ENCODE measurements at regions not wholly inside any gene's neighbourhood (a gene's known extent, or its start where the extent isn't known, plus 50 kb on each side); places are given as distances from the start of the nearest gene placed in this dataset.

- intact Hi-C loops (cut with micrococcal nuclease), result no loop called here
These were observed 256.2 kb downstream of the TAF11L14 start for GRCh38 chr5:17890501-17890900.

- intact Hi-C loops (cut with micrococcal nuclease), result no loop called here
These were observed 257.6 kb downstream of the TAF11L14 start for GRCh38 chr5:17891881-17892280.

GRCh38 chr5:17893026-17893635 is 258.9 kb downstream of the TAF11L14 start:
- intact Hi-C loops (cut with micrococcal nuclease), result no loop called here

- intact Hi-C loops (cut with micrococcal nuclease), result no loop called here
These were observed 261.2 kb downstream of the TAF11L14 start for GRCh38 chr5:17895288-17896033.

- intact Hi-C loops (cut with micrococcal nuclease), result no loop called here
These were observed 262.3 kb downstream of the TAF11L14 start for GRCh38 chr5:17896605-17897004.

GRCh38 chr5:17897776-17898175 is 263.5 kb downstream of the TAF11L14 start:
- intact Hi-C loops (cut with micrococcal nuclease), result no loop called here

- intact Hi-C loops (cut with micrococcal nuclease), result no loop called here
These were observed 264.5 kb downstream of the TAF11L14 start for GRCh38 chr5:17898766-17899165.

- intact Hi-C loops (cut with micrococcal nuclease), result no loop called here
These were observed 272.8 kb downstream of the TAF11L14 start for GRCh38 chr5:17907094-17907493.

GRCh38 chr5:17910318-17910717 is 276.1 kb downstream of the TAF11L14 start:
- intact Hi-C loops (cut with micrococcal nuclease), result no loop called here

GRCh38 chr5:17912794-17913193 is 278.5 kb downstream of the TAF11L14 start:
- intact Hi-C loops (cut with micrococcal nuclease), result no loop called here

GRCh38 chr5:17916446-17916845 is 282.2 kb downstream of the TAF11L14 start:
- intact Hi-C loops (cut with micrococcal nuclease), result no loop called here

GRCh38 chr5:17917465-17917864 is 283.2 kb downstream of the TAF11L14 start:
- intact Hi-C loops (cut with micrococcal nuclease), result no loop called here

- intact Hi-C loops (cut with micrococcal nuclease), result no loop called here
These were observed 284.3 kb downstream of the TAF11L14 start for GRCh38 chr5:17918373-17919104.

- intact Hi-C loops (cut with micrococcal nuclease), result no loop called here
These were observed 291.0 kb downstream of the TAF11L14 start for GRCh38 chr5:17925276-17925675.

- intact Hi-C loops (cut with micrococcal nuclease), result no loop called here
These were observed 294.3 kb downstream of the TAF11L14 start for GRCh38 chr5:17928581-17928981.

- intact Hi-C loops (cut with micrococcal nuclease), result no loop called here
These were observed 294.9 kb downstream of the TAF11L14 start for GRCh38 chr5:17929171-17929570.

- intact Hi-C loops (cut with micrococcal nuclease), result no loop called here
These were observed 296.1 kb downstream of the TAF11L14 start for GRCh38 chr5:17930346-17930745.

- intact Hi-C loops (cut with micrococcal nuclease), result no loop called here
These were observed 309.8 kb downstream of the TAF11L14 start for GRCh38 chr5:17944046-17944445.

- intact Hi-C loops (cut with micrococcal nuclease), result no loop called here
These were observed 312.8 kb downstream of the TAF11L14 start for GRCh38 chr5:17947029-17947428.

GRCh38 chr5:17951392-17952169 is 317.3 kb downstream of the TAF11L14 start:
- intact Hi-C loops (cut with micrococcal nuclease), result no loop called here

- intact Hi-C loops (cut with micrococcal nuclease), result no loop called here
These were observed 318.0 kb downstream of the TAF11L14 start for GRCh38 chr5:17952231-17952630.

GRCh38 chr5:17964067-17964466 is 329.8 kb downstream of the TAF11L14 start:
- intact Hi-C loops (cut with micrococcal nuclease), result no loop called here
